NB4 (cell line): ENCODE measurements at regions not wholly inside any gene's neighbourhood (a gene's known extent, or its start where the extent isn't known, plus 50 kb on each side); places are given as distances from the start of the nearest gene placed in this dataset.

ENCODE experiments used
- CTCF ChIP-seq: IDR thresholded peaks from one replicate; pipeline ENCODE4 v1.5.1; 2012; ENCODE audit warnings: low read depth, low read length
- MAX ChIP-seq: IDR thresholded peaks from 2 replicates; pipeline ENCODE4 v1.6.1; 2011; ENCODE audit warnings: low read depth, low read length
- MYC ChIP-seq: IDR thresholded peaks from 2 replicates; pipeline ENCODE4 v1.6.1; 2011; ENCODE audit warnings: low read depth, low read length
- POLR2A ChIP-seq: IDR thresholded peaks from 2 replicates; pipeline ENCODE4 v1.6.1; 2011; ENCODE audit warnings: mild to moderate bottlenecking; ENCODE audit not compliant: insufficient read length; ENCODE audit errors: extremely low read depth

- TF ChIP-seq CTCF: no peak
- TF ChIP-seq MYC: no peak
- no peak for TF ChIP-seq POLR2A
- TF ChIP-seq MAX: no peak
Observed at GRCh38 chr6:84546427-84546914, 217.9 kb downstream of the TBX18 start.
